GM19035 (cell line): ENCODE measurements at regions not wholly inside any gene's neighbourhood (a gene's known extent, or its start where the extent isn't known, plus 50 kb on each side); places are given as distances from the start of the nearest gene placed in this dataset.
"Not testable (repeated sequence)": the region's sequence is repeated elsewhere in the genome, so short reads cannot be mapped to it uniquely, and the experiment has no call there.

Experiments
- ATAC-seq: cut with Tn5 transposase; IDR thresholded peaks from one replicate; pipeline ENCODE4 v1.9.1; 2021; ENCODE audit not compliant: unreplicated experiment

GRCh38 chr20:50354721-50355589, 155.2 kb upstream of the PTPN1 start:
- ATAC-seq: no peak

- ATAC-seq: no peak
These were observed 154.3 kb upstream of the PTPN1 start for GRCh38 chr20:50355590-50356524.

GRCh38 chr20:50356525-50356885, 153.7 kb upstream of the PTPN1 start:
- ATAC-seq: no peak

- no peak for ATAC-seq
These were observed 153.0 kb upstream of the PTPN1 start for GRCh38 chr20:50356962-50357782.

- ATAC-seq: no peak
These were observed 152.4 kb upstream of the PTPN1 start for GRCh38 chr20:50357783-50358161.

GRCh38 chr20:50358166-50358565, 152.0 kb upstream of the PTPN1 start:
- no peak for ATAC-seq

GRCh38 chr20:50358971-50359370, 151.2 kb upstream of the PTPN1 start:
- no peak for ATAC-seq

- no peak for ATAC-seq
These were observed 150.5 kb upstream of the PTPN1 start for GRCh38 chr20:50359607-50360217.

- no peak for ATAC-seq
These were observed 149.9 kb upstream of the PTPN1 start for GRCh38 chr20:50360218-50360672.

GRCh38 chr20:50360921-50361320, 149.3 kb upstream of the PTPN1 start:
- ATAC-seq: no peak

GRCh38 chr20:50362177-50362576, 148.0 kb upstream of the PTPN1 start:
- not testable (repeated sequence) for ATAC-seq

GRCh38 chr20:50363027-50363426, 147.2 kb upstream of the PTPN1 start:
- ATAC-seq: no peak

GRCh38 chr20:50363479-50363878, 146.7 kb upstream of the PTPN1 start:
- ATAC-seq: no peak

GRCh38 chr20:50364542-50364941, 145.6 kb upstream of the PTPN1 start:
- ATAC-seq: no peak

GRCh38 chr20:50366270-50367103, 143.7 kb upstream of the PTPN1 start:
- ATAC-seq: no peak

- no peak for ATAC-seq
These were observed 143.0 kb upstream of the PTPN1 start for GRCh38 chr20:50367104-50367674.

GRCh38 chr20:50367739-50368375, 142.3 kb upstream of the PTPN1 start:
- ATAC-seq: no peak

- ATAC-seq: no peak
These were observed 141.8 kb upstream of the PTPN1 start for GRCh38 chr20:50368386-50368785.

- no peak for ATAC-seq
These were observed 141.4 kb upstream of the PTPN1 start for GRCh38 chr20:50368813-50369224.
